ENCODE measurements at regions not wholly inside any gene's neighbourhood (a gene's known extent, or its start where the extent isn't known, plus 50 kb on each side); places are given as distances from the start of the nearest gene placed in this dataset.

GRCh38 chr5:44542470-44542869, 153.2 kb upstream of the FGF10 start:
- TF ChIP-seq CTCF (conservative IDR thresholded peaks at IDR 0.05; ENCODE audit: low read depth, low read length) (no peak), EZH2 (IDR thresholded peaks at IDR 0.05; ENCODE audit: low read length, unreplicated experiment) (no peak)
